GM19023 (cell line): ENCODE measurements at regions not wholly inside any gene's neighbourhood (a gene's known extent, or its start where the extent isn't known, plus 50 kb on each side); places are given as distances from the start of the nearest gene placed in this dataset.

ENCODE experiments used
- ATAC-seq: cut with Tn5 transposase; IDR thresholded peaks from one replicate; pipeline ENCODE4 v1.9.1; 2021; ENCODE audit warnings: mild to moderate bottlenecking, moderate library complexity; ENCODE audit not compliant: unreplicated experiment

DNA sequence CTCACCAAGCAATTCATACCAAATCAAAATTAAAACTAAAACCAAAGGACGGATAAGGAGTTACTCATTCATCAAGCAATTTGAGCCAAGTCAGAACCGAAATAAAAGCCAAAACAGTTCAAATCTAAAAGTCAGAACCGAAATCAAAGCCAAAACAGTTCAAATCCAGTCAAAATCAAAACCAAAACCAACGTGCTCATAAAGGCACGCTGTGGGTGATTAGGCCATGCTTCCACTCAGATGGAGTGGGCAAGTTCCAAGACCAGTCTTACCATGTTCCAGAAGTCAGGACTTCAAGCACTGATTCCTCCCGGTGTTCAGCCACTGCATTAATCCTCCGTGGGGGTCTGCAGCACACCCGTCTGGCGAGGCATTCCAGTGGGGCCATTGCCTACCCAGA lies 409.3 kb downstream of the TGFB2 start:
- no peak for ATAC-seq

DNA sequence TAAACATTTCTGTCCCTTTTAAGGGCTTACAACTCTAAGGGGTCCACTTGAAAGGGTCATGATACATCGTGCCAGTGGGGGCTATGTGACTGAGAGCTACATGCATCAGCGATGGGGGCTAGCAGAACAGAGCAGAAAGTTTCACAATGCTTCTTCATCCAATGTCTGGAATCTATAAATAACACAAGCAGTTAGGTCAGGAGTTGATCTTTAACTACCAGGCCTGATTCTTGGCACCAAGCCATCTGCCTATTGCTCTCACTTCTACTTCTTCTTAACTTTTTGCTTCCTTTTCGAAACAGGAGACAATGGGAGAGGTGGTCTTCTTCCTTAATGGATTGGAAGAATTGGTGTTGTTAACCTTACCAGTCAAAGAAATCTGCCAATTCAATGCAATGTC lies 410.0 kb downstream of the TGFB2 start:
- ATAC-seq = no peak

DNA sequence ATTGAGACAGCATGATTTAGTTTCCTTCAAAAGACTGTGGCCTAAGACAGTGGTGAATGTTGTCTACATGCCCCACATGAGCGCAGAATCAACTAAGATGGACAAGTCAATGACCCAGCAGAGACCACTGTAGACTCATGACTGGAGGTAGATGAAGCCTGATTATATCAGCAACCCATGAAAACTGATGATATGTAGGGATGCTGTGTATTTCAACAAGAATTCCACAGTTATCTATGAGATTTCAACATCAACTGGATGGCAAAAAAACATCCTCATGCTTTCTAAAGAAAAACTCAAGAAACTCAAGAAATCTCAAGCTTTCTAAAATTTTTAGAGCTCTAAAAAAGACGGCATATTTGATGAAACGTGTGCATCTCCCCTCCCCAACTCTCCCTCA lies 413.9 kb upstream of the LYPLAL1 start:
- ATAC-seq = no peak

DNA sequence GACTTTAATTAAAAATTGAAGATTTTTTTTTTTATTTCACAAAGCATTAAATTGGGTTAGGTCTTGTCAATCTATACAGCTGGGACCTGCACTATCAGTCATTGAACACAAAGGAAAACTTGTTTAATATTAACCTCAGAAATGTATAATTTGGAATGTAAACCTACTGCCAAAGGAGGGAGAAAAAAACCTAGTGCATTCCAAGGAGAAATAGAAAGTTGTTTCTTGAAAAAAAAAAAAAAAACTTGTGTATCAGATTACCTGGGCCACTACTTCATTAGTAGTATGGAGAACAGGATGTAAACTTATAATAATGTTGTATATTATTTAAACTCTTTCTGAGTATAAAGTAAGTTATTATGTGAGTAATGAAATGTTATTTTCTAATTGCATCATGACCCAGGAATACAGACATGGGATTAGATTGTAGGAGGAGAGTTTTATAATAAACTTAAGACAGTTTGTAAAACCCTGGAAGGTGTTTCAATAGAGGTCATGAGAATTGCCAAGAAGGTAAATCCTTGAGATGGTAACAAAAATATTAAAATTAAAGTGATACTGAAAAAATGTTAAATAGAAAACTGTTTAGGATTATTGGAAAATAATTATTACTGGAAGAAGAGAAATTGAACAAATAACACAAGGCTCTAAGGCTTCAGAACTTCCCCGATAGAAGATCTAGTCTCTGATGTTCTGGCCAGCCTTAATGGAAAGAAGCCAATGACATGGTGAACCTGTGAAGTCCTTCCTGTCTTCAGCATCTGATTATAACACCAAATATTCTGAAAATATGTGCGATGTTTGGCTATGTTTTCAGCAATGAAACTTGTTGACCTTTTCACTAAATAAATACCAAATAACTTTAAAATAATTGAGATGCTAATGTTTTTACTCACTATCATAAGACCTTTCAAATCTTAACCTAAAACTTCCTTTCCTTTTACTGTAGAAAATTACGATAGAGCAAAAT lies 412.8 kb upstream of the LYPLAL1 start:
- ATAC-seq = no peak

DNA sequence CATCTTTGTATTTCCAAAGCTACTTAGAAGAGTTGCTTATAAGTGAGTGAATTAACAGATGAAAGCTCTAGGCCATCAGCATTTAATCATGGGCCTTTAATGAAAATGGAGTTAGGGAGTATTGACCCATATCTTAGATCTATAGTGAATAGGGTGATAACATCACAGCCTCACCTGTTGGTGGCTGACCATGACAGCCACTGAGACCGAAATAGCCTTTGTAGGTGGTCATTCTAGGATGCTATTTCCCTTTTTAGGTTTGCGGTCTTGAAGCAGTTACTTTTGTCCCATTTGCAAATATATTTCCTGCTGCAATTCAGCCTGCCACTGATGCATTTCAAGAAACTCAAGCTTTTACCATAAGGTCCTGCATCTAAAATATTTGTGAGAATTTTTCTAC lies 410.1 kb upstream of the LYPLAL1 start:
- ATAC-seq = no peak

DNA sequence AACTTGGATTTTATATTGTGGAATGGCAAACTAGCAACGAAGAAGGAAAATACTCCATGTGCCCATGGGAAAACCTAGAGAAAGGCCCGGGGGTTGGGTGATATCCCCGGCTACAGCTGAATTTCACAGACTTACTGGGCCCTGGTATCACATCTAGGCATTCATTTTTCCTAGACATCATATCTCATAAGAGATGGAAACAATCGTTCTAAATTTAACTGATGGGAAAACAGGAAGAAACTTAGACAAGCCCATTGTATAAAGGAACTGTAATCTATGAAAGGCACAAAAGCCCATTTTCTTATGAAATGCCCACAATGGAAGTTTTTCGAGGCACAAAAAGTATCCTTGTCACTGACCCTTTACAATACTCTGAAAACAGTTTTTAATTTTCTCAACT lies 407.9 kb upstream of the LYPLAL1 start:
- no peak for ATAC-seq

DNA sequence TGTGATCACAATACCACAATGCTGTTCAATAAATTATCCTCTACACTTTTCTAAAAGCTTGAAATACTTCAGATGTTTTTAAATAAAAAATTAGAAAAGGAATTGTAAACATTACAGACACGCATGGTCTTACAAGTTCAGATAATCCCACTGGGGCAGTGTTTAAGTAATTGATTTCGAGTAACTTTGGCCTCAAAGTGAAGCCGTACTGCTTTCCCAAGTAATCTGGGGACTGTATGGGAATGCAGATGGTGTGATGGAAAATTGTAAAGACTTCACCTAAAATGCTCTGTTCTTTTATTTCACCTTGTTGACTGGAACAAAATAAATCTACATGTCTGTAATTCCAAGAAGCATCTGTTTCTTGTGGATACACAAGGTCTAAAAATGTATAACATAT lies 401.7 kb upstream of the LYPLAL1 start:
- ATAC-seq = no peak

DNA sequence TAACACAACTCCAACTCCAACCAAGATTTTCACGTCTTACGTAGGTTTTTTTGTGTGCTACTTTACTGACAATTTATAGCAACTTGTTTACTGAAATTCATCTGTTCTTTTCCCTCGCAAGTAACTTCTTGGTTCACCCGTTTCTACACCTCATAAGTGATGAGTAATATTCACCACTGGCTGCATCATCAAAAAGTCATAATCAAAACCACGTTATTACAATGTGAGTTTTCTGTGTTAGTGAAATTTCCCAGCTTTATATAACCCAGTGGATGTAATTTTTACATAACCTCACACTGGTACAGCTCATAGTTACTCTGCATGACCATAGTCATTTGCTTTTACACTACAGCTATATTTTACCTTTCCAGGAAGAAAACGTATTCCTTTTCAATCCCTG lies 401.1 kb upstream of the LYPLAL1 start:
- ATAC-seq = no peak

DNA sequence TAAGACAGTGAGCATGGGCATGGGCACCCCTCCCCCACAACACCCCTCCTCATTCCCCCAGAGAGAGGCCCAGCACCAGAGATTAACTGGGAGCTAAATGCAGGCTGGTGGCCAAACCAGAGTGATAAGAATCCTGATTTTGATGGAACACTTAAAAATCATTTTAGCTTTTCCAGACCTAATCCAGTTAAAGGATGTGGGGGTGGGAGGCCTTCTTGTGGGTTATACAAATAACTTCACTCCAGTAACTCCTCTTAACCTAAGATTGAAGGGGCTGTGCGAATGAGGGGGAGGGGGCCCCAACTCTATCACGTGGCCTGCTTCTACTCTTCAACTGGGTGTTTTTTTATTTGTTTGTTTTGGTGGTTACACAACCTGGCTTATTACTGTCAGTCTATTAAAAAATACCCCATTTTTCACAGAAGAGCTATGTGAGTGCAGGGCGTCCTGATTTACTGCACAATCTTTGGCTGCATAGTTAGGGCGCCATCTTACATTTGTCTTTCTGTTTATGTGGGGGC lies 398.1 kb upstream of the LYPLAL1 start:
- ATAC-seq = no peak

DNA sequence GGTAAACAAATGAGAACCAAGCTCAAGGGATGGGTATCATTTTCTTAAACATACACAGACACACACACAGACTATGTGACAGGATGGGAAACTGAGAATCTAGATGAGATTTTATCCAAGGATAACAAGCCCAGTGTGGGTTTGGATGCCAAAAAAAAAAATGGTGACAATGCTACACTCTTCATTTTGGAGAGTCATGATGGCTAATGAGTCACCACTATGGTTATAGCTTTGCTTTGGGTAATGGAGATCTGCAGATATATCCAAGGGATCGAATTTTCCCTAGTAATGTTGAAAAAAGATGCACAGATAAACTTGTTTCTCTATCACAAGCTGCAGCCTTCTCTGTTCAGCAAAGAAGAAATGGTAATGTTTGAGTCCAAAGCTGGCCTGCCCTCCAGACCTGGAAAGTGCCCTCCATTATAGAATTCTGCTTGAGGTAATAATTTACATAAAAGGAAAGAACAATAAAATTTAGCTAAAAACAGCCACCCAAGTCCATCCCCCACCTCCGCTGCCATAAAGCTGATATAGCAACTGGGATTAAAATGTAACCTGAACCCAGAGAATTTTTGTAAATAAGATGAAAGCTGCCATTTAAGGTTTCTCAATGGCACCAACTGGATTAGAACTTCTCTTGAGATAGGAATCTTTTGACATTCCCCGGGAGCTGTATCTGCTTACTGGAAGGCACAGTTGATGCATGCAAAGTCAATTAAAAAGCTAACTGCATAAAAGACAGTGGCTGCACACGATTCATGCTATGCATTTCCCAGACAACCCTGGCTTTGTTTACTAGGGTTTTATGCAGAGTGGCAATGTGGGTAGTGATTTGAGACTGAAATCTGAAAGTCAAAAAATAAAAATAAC lies 395.2 kb upstream of the LYPLAL1 start:
- ATAC-seq = no peak

DNA sequence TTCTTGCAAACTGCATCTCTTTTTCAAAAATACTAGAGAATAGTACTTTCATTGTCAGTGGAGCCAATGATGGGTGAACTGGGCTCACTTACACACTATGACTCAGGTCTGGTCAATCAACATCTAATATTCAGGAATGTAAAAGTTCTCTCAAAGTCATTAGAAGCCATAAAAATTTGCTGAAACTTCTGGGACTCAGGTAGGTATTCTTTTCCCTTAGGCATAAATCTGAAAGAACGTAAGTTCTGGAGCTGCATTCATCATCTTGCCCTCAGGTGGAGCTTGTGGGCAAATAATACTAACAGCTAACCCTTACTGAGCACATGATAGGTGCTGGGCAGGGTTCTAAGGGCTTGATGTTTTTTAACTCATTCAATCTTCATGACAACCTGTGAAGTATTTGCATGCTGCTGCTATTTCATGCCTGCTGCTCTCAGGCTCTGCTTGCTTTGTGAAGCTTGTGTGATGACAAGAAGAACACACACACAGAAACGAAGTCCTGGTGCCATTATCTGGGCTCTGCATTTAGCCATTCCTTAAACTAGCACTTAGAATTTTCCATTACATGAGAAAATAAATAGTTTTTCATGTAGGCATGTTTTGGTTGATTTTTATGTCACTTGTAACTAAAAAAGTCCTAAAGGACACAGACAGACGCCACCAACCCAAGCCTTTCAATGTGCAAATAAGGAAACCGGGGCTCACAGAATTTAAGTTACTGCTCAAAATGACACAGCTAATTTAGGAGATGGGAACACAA lies 394.2 kb upstream of the LYPLAL1 start:
- no peak for ATAC-seq

DNA sequence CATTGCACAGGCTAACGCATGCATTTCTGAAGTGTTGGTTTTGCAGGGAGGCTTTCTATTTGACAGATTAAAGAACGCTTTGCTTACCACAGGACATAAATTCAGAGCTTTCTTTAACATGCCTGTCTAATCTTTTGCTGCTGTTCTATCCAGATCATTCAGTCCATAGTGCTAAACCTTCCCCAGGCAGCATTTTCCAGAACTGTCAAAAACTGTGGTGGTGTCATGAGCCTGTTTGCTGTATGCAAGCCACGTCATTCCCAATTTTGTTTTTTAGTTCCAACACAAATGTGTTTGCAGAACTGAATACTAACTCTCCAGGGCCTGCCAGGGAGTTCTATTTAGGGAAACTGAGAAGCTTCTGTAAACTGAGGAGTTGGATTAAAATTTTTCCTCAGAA lies 390.5 kb upstream of the LYPLAL1 start:
- no peak for ATAC-seq

DNA sequence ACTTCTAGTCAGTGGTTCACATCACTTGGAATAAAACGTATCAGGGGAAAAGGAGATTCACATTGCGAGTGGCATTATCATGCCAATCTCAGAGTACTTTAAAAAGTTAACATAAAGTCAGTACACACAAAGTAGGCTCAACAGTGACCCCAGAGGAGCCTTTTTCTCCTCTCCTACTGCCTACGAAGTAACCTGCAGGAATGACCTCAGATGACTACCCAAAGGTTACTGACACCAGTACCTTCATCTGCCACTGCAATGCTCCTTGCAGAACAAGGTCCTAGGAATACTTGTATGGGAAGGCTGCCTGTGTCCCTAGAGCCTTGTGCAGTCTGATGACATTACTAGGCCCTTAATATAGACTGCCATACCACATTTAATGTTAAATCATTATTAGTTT lies 389.8 kb upstream of the LYPLAL1 start:
- no peak for ATAC-seq

DNA sequence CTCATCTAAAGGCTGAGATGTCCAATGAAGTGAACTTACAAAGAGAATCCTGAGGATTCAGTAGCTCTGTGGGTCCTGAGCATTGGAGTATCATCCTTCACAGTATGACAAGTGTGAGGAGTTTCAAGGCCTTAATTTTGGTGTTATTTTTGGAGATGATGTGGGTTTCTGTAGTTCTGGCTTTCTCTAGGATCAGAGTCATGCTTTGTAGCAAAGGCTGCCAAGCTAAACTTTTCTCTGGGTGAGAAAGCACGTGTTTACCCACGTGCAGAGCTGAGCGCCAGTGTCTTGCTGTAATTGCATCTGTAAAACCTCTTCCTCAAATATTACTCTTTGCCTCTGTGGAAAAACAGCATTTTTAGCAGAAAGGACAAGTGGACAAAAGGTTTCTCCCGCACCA lies 387.8 kb upstream of the LYPLAL1 start:
- no peak for ATAC-seq

DNA sequence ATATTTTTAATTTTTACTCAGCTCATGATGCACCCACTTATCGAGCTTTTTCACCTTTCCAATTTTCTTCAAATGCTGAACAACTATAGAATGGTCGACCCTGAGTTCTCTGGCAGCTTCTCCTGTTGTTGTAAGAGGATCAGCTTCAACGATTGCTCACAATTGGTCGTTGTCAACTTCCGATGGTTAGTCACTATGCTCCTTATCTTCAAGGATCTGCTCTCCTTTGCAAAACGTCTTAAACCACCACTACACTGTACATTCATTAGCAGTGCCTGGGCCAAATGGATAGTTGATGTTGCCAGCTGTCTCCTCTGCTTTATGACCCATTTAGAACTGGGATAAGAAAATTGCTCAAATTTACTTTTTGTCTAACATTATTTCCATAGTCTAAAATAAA lies 385.9 kb upstream of the LYPLAL1 start:
- no peak for ATAC-seq

DNA sequence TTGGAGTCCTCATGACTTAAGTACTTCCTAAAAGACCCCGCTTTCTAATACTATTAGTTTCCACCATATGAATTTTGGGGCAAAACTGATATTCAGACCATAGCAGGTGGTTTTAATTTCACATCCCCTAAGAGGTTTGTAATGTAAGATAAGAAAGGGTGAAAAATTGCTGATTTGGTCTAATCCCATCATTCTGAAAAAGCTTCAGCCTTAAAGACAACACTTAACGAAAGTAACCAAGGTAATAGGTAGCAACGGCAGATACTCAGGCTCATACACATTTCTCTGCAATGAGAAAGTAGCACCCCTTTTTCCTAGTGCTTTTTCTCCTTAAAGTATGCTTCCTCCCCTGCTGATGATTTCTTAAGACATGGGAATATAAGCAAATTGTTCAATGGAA lies 376.9 kb upstream of the LYPLAL1 start:
- no peak for ATAC-seq

DNA sequence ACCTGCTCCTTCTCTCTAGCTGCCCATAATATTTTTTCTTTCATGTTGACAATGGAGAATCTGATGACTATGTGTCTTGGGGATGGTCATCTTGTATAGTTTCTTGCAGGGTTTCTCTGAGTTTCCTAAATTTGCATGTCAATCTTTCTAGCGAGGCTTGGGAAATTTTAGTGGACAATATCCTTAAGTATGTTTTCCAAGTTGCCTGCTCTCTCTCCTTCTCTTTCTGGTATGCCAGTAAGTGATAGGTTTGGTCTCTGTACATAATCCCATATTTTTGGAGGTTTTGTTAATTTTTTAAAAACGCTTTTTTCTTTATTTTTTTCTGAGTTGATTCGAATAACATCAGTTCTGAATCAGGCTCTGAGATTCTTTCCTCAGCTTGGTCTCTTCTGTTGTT lies 370.9 kb upstream of the LYPLAL1 start:
- no peak for ATAC-seq

DNA sequence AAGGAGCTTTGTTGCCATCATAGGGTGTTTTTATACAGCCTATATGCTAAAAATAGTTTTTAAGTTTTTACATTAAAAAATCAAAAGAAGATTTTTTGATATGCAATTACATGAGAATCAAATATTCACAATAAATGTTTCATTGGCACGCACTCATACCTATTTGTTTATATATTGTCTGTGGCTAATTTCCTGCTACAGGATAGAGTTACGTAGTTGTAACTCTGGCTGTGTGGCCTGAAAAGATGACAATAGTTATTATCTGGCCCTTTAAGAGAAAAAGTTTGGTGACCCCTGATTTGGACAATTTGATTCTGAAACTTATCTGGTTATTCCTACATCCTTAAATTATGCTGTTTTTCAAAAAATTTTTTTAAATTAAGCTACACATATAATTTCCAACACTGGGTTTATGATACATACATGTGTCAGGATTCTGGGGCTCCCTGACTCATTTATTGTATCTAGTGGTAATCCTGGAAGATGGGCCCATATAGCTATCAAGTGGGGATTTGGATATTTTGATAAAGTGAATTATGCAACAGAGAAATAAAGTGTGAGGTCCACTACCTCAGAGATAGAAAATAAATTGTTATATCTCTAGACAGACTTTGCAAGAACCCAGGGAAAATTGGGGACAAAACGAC lies 370.2 kb upstream of the LYPLAL1 start:
- ATAC-seq = no peak

DNA sequence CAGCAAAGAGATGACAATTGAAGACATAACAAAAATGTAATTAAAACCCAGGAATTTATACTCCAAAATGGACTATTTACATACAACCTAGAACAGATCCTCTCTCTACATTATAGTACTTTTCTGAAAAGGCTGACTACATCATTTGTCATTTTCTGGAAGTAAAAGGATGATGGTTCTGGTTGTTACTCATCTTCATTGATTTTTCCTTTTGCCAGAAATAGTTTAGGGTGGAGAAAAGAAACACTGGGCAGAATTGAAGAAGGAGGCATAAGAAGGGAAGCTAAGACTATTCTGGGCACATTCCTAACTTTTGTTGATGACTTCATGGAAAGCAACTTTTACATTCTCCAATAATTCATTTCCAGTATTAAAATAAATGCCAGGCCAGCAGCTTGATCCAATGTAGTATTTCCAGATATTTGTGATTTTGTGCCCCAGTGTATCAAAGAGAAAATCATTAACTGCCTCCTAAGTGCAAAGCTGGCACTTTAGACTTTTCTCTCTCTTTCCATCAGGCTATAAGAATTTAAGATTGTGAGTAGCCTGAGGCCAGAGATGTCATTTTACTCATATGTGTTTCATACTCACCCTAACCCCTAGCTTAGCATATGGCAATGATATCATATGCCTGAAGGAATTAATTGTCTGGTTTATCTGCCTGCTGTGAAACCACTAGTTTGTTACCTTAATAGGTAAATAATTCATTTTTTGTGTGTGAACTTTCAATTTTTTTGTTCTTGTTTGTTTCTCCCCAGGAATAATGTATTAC lies 369.5 kb upstream of the LYPLAL1 start:
- no peak for ATAC-seq

DNA sequence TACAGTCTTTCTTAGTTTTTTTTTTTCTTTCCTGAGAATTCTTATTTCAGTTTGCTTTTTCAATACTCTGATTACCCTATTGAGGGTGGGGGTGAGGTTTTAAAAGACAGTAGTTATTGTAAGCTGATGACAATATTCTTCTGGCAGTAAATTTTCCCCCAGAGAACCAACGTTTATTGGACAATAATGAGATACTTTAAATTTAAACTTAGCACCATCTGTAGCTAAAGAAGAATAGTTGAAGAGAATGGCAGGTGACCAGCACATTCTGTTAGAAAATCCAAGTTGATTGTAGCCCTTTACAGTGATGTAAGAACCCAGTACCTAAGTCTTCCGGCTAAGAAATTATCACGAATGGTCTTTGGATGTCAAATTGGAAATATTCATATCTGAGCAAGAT lies 364.6 kb upstream of the LYPLAL1 start:
- no peak for ATAC-seq
